ENCODE measurements at regions not wholly inside any gene's neighbourhood (a gene's known extent, or its start where the extent isn't known, plus 50 kb on each side); places are given as distances from the start of the nearest gene placed in this dataset.

DNA sequence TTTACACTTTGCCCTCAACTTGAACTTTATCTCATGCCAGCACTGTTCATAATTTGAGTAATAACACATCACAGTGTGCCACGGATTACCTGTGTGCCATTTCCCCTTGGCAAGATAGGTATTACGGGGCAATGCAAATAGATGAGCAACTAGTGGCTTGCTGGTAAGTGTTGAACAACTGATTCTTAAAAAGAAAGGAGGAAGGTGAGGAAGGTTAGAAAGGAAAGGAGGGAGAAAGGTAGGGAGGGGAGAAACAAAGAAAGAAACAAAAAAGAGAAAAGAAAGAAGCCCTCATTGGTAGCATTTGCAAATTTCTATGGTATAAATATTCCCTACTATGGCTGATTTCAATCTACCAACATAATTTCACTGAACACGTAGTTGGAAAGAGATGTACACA lies 118.2 kb upstream of the OLIG2 start:
- Histone ChIP-seq H3K36me3 (ENCODE audit: insufficient read depth, low read length) (no peaks in the 10 kb centered on the region), H3K27ac (ENCODE audit: low read depth, low read length, poor library complexity, severe bottlenecking) (no peak overlapping the region), H3K4me3 (ENCODE audit: low read depth, low read length, poor library complexity, severe bottlenecking) (no peak overlapping the region), H2AFZ (ENCODE audit: low read length) (no peak overlapping the region), H3K9ac (ENCODE audit: low read length) (no peak overlapping the region), H3K9me3 (ENCODE audit: low read length) (no peaks in the 10 kb centered on the region), H3F3A (ENCODE audit: insufficient read depth, low read length) (no peaks in the 10 kb centered on the region), H3K4me2 (ENCODE audit: low read length) (no peak overlapping the region), H4K20me1 (ENCODE audit: insufficient read depth, low read length) (no peaks in the 10 kb centered on the region), H3K9me2 (ENCODE audit: low read depth, low read length) (no peaks in the 10 kb centered on the region), H3K4me1 (ENCODE audit: insufficient read depth, low read length, severe bottlenecking) (no peaks in the 10 kb centered on the region), H3K27me3 (ENCODE audit: insufficient read depth, low read length) (no peaks in the 10 kb centered on the region), H3K79me2 (ENCODE audit: insufficient read depth, low read length) (no peaks in the 10 kb centered on the region)
- TF ChIP-seq, protein P1, sequence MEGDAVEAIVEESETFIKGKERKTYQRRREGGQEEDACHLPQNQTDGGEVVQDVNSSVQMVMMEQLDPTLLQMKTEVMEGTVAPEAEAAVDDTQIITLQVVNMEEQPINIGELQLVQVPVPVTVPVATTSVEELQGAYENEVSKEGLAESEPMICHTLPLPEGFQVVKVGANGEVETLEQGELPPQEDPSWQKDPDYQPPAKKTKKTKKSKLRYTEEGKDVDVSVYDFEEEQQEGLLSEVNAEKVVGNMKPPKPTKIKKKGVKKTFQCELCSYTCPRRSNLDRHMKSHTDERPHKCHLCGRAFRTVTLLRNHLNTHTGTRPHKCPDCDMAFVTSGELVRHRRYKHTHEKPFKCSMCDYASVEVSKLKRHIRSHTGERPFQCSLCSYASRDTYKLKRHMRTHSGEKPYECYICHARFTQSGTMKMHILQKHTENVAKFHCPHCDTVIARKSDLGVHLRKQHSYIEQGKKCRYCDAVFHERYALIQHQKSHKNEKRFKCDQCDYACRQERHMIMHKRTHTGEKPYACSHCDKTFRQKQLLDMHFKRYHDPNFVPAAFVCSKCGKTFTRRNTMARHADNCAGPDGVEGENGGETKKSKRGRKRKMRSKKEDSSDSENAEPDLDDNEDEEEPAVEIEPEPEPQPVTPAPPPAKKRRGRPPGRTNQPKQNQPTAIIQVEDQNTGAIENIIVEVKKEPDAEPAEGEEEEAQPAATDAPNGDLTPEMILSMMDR (IDR thresholded peaks at IDR 0.05; ENCODE audit: low read length), result no peak
- no peak for TF ChIP-seq EZH2 (IDR thresholded peaks at IDR 0.05; ENCODE audit: borderline replicate concordance, low read length)

DNA sequence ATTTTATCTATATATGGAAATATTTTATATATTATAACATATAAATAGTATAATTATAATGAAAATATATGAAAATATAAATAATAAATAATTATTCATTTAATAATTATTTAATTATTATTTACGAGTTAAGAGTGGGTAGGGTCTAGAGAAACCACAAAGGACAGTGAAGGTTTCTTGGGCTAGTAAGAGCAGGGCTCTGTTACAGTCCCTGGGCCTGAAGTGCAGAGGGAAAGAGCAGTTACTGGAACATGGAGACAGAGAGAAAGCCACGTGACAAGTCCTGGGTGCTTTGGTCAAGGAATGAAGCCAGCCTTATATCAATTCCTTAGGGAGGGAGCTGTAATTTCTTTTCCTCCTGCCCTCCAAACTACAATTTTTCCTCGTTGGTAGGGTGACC lies 117.2 kb upstream of the OLIG2 start:
- Histone ChIP-seq H3F3A (ENCODE audit: insufficient read depth, low read length) (no peaks in the 10 kb centered on the region), H3K36me3 (ENCODE audit: insufficient read depth, low read length) (no peaks in the 10 kb centered on the region), H3K27ac (ENCODE audit: low read depth, low read length, poor library complexity, severe bottlenecking) (no peak overlapping the region)

DNA sequence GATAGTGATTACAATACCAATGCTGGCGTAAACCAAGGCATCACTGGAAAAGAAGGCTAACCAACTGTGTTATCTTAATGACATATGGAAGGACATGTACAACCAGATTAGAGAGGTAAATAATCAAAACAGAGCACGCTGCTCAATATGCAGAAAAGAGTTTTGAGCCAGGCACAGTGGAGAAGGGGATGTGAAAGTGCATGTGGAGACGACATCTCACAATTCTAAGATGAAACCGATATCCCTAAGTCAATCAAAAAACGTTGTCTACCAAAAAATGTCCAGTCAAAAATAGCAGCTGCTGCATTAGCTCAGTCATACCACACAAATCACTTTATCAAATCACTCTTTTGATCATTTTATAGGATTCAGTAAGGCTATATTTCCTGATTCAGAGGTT lies 116.3 kb upstream of the OLIG2 start:
- H2AFZ ChIP-seq (ENCODE audit: low read length), result no peak overlapping the region
- H3K4me2 ChIP-seq (ENCODE audit: low read length), result no peak overlapping the region
- no peaks in the 10 kb centered on the region for H4K20me1 ChIP-seq (ENCODE audit: insufficient read depth, low read length)
- TF ChIP-seq, protein P1 (IDR thresholded peaks at IDR 0.05; ENCODE audit: low read length), result no peak
- TF ChIP-seq EZH2 (IDR thresholded peaks at IDR 0.05; ENCODE audit: borderline replicate concordance, low read length), result no peak
- no peak overlapping the region for H3K4me3 ChIP-seq (ENCODE audit: low read depth, low read length, poor library complexity, severe bottlenecking)
- H3K79me2 ChIP-seq (ENCODE audit: insufficient read depth, low read length), result no peaks in the 10 kb centered on the region
- no peak overlapping the region for H3K9ac ChIP-seq (ENCODE audit: low read length)
- H3F3A ChIP-seq (ENCODE audit: insufficient read depth, low read length), result no peaks in the 10 kb centered on the region
- no peaks in the 10 kb centered on the region for H3K27me3 ChIP-seq (ENCODE audit: insufficient read depth, low read length)
- H3K4me1 ChIP-seq (ENCODE audit: insufficient read depth, low read length, severe bottlenecking), result no peaks in the 10 kb centered on the region
- no peaks in the 10 kb centered on the region for H3K36me3 ChIP-seq (ENCODE audit: insufficient read depth, low read length)
- H3K27ac ChIP-seq (ENCODE audit: low read depth, low read length, poor library complexity, severe bottlenecking), result no peak overlapping the region
- H3K9me2 ChIP-seq (ENCODE audit: low read depth, low read length), result no peaks in the 10 kb centered on the region
- H3K9me3 ChIP-seq (ENCODE audit: low read length), result no peaks in the 10 kb centered on the region

More for the DNA sequence above, 117.2 kb upstream of the OLIG2 start:
- Histone ChIP-seq H2AFZ (ENCODE audit: low read length) (no peak overlapping the region), H3K9me3 (ENCODE audit: low read length) (no peaks in the 10 kb centered on the region), H3K9me2 (ENCODE audit: low read depth, low read length) (no peaks in the 10 kb centered on the region), H3K9ac (ENCODE audit: low read length) (no peak overlapping the region), H3K4me2 (ENCODE audit: low read length) (no peak overlapping the region), H4K20me1 (ENCODE audit: insufficient read depth, low read length) (no peaks in the 10 kb centered on the region), H3K79me2 (ENCODE audit: insufficient read depth, low read length) (no peaks in the 10 kb centered on the region), H3K4me1 (ENCODE audit: insufficient read depth, low read length, severe bottlenecking) (no peaks in the 10 kb centered on the region), H3K27me3 (ENCODE audit: insufficient read depth, low read length) (no peaks in the 10 kb centered on the region), H3K4me3 (ENCODE audit: low read depth, low read length, poor library complexity, severe bottlenecking) (no peak overlapping the region)
- TF ChIP-seq EZH2 (IDR thresholded peaks at IDR 0.05; ENCODE audit: borderline replicate concordance, low read length), result no peak
- TF ChIP-seq, protein P1 (IDR thresholded peaks at IDR 0.05; ENCODE audit: low read length), result no peak

All from OCI-LY1 (cell line).